SK-N-SH (cell line): ENCODE measurements at regions not wholly inside any gene's neighbourhood (a gene's known extent, or its start where the extent isn't known, plus 50 kb on each side); places are given as distances from the start of the nearest gene placed in this dataset.

ENCODE experiments used
- CTCF ChIA-PET: fragments of 300-600, 350-600 bp; formaldehyde crosslinking; extraction: SDS; loops from one replicate; lab custom pipeline; 2021; lab: Yijun Ruan, JAX
- POLR2A ChIA-PET: fragments of 350-600 bp; sonication (Branson Sonifier 250); formaldehyde crosslinking; extraction: SDS; loops from one replicate; lab custom pipeline; 2020; ENCODE audit warnings: antibody characterized with exemption, inconsistent platforms; lab: Yijun Ruan, JAX
- DNase-seq: peaks from one replicate; pipeline ENCODE4 v3.0.0; 2012
- H2AFZ ChIP-seq: fragments of 200-600 bp; sonication (generic); 2 replicates; pipeline ENCODE4 v1.8.1; 2016; ENCODE audit warnings: antibody characterized with exemption, mild to moderate bottlenecking, low read depth
- H3F3A ChIP-seq: fragments of 200-600 bp; sonication (generic); replicated peaks from 2 replicates; pipeline ENCODE3; 2016; ENCODE audit warnings: antibody characterized with exemption, mild to moderate bottlenecking; ENCODE audit not compliant: insufficient read depth
- H3K27ac ChIP-seq, 2 experiments: fragments of 200-500 bp in 1 of 2; fragments of 200-600 bp in 1 of 2; sonication (Bioruptor generic) in 1 of 2; sonication (generic), shearing (Covaris generic) in 1 of 2; 2 replicates each; pipeline versions ENCODE4 v1.5.1 to v1.6.1; 2014 to 2016; ENCODE audit warnings: low read depth in 2 of 2, inconsistent platforms in 1 of 2, low read length in 1 of 2, mild to moderate bottlenecking in 1 of 2, mixed read lengths in 1 of 2
- H3K27me3 ChIP-seq: fragments of 200-600 bp; sonication (generic), shearing (Covaris generic); 2 replicates; pipeline ENCODE4 v1.6.1; 2016; ENCODE audit warnings: mixed run types; ENCODE audit not compliant: insufficient read depth
- H3K36me3 ChIP-seq, 2 experiments: fragments of 200-500 bp in 1 of 2; fragments of 200-600 bp in 1 of 2; sonication (Bioruptor generic) in 1 of 2; sonication (generic) in 1 of 2; replicated peaks in 1 of 2; 2 replicates each; pipeline versions ENCODE3 to v1.5.1; 2014 to 2016; ENCODE audit warnings: low read length in 1 of 2, mild to moderate bottlenecking in 1 of 2; ENCODE audit not compliant: insufficient read depth in 2 of 2, control insufficient read depth in 1 of 2
- H3K4me1 ChIP-seq, 2 experiments: fragments of 200-500 bp in 1 of 2; fragments of 200-600 bp in 1 of 2; sonication (Bioruptor generic) in 1 of 2; sonication (generic), shearing (Covaris generic) in 1 of 2; 2 replicates each; pipeline versions ENCODE4 v1.5.1 to v1.6.1; 2014 to 2016; ENCODE audit warnings: low read depth in 1 of 2, low read length in 1 of 2, mixed run types in 1 of 2; ENCODE audit not compliant: insufficient read depth in 2 of 2, control insufficient read depth in 1 of 2
- H3K4me2 ChIP-seq: fragments of 200-600 bp; sonication (generic), shearing (Covaris generic); 2 replicates; pipeline ENCODE4 v1.6.1; 2017; ENCODE audit warnings: mixed run types
- H3K4me3 ChIP-seq, 2 experiments: fragments of 200-500 bp in 1 of 2; fragments of 200-600 bp in 1 of 2; sonication (Bioruptor generic) in 1 of 2; sonication (generic), shearing (Covaris generic) in 1 of 2; 2 replicates each; pipeline versions ENCODE4 v1.5.1 to v1.8.1; 2014 to 2016; ENCODE audit warnings: low read depth in 2 of 2, inconsistent platforms in 1 of 2, low read length in 1 of 2, mild to moderate bottlenecking in 1 of 2, mixed read lengths in 1 of 2, moderate library complexity in 1 of 2
- H3K79me2 ChIP-seq: fragments of 200-600 bp; sonication (generic); 2 replicates; pipeline ENCODE4 v1.8.1; 2017; ENCODE audit warnings: mild to moderate bottlenecking; ENCODE audit not compliant: insufficient read depth
- H3K9ac ChIP-seq: fragments of 200-600 bp; sonication (generic); 2 replicates; pipeline ENCODE4 v1.6.1; 2017; ENCODE audit warnings: mixed run types
- H3K9me2 ChIP-seq: fragments of 200-600 bp; sonication (generic); 2 replicates; pipeline ENCODE4 v1.6.1; 2017; ENCODE audit warnings: mixed run types
- H3K9me3 ChIP-seq: fragments of 200-600 bp; sonication (generic); 2 replicates; pipeline ENCODE4 v1.6.1; 2017; ENCODE audit warnings: mixed run types, mild to moderate bottlenecking, moderate library complexity
- H4K20me1 ChIP-seq: fragments of 200-600 bp; sonication (generic); 2 replicates; pipeline ENCODE4 v1.6.1; 2017; ENCODE audit warnings: mild to moderate bottlenecking, mixed run types; ENCODE audit not compliant: insufficient read depth
- CHD2 ChIP-seq: fragments of 150-350 bp; IDR thresholded peaks from 2 replicates; pipeline ENCODE4 v1.6.1; 2018; ENCODE audit warnings: low read length; ENCODE audit not compliant: partially characterized antibody
- EP300 ChIP-seq, 2 experiments: IDR thresholded peaks; 2 replicates each; pipeline versions ENCODE4 v1.4.0 to v1.6.1; 2012; ENCODE audit warnings: borderline replicate concordance in 1 of 2, low read depth in 1 of 2, low read length in 1 of 2
- EZH2phosphoT487 ChIP-seq: fragments of 200-600 bp; sonication (generic); IDR thresholded peaks from 2 replicates; pipeline ENCODE4 v1.6.1; 2017; ENCODE audit warnings: low read depth, mixed run types, mild to moderate bottlenecking, antibody characterized with exemption, moderate library complexity, borderline replicate concordance
- FOXJ3 ChIP-seq: sonication (generic); formaldehyde crosslinking; IDR thresholded peaks from 2 replicates; pipeline ENCODE4 v1.5.1; 2020; ENCODE audit warnings: mild to moderate bottlenecking, missing genetic modification reagents
- GABPA ChIP-seq: IDR thresholded peaks from 2 replicates; pipeline ENCODE4 v1.4.0; 2012; ENCODE audit warnings: low read depth, mild to moderate bottlenecking
- JUND ChIP-seq: IDR thresholded peaks from 2 replicates; pipeline ENCODE4 v1.4.0; 2012
- MEF2A ChIP-seq: IDR thresholded peaks from 2 replicates; pipeline ENCODE4 v1.4.0; 2012; ENCODE audit warnings: low read depth, borderline replicate concordance
- RAD21 ChIP-seq: IDR thresholded peaks from 2 replicates; pipeline ENCODE4 v1.6.1; 2012; ENCODE audit warnings: mild to moderate bottlenecking, low read length
- RCOR1 ChIP-seq: fragments of 150-350 bp; IDR thresholded peaks from 2 replicates; pipeline ENCODE4 v1.6.1; 2017; ENCODE audit warnings: antibody characterized with exemption, low read length
- SMC3 ChIP-seq: IDR thresholded peaks from 2 replicates; pipeline ENCODE4 v1.6.1; 2012; ENCODE audit warnings: low read depth, low read length, improper control_type of control experiment
- TAF1 ChIP-seq: IDR thresholded peaks from 2 replicates; pipeline ENCODE4 v1.6.1; 2012; ENCODE audit warnings: low read depth, mild to moderate bottlenecking, low read length, moderate library complexity, borderline replicate concordance
- TEAD4 ChIP-seq: IDR thresholded peaks from 2 replicates; pipeline ENCODE4 v1.4.0; 2012; ENCODE audit warnings: mild to moderate bottlenecking, borderline replicate concordance; ENCODE audit not compliant: insufficient read depth
- YY1 ChIP-seq: IDR thresholded peaks from 2 replicates; pipeline ENCODE4 v1.4.0; 2012; ENCODE audit warnings: low read depth, mild to moderate bottlenecking
- WGBS: methylation state at CpG from one replicate; pipeline ENCODE4 v1.1.6; 2017; ENCODE audit warnings: low lambda C conversion rate; 5-methylcytosine and 5-hydroxymethylcytosine counted together
- TF ChIP-seq, protein P1 (sequence below): IDR thresholded peaks from 2 replicates; pipeline ENCODE4 v1.4.0; 2012; ENCODE audit warnings: low read depth
- TF ChIP-seq, protein P2 (sequence below): IDR thresholded peaks from 2 replicates; pipeline ENCODE4 v1.4.0; 2012; ENCODE audit warnings: low read depth, borderline replicate concordance
- TF ChIP-seq, protein P3 (sequence below): fragments of 150-350 bp; IDR thresholded peaks from 2 replicates; pipeline ENCODE4 v1.6.1; 2017; ENCODE audit warnings: antibody characterized with exemption, low read length, low read depth, borderline replicate concordance

DNA sequence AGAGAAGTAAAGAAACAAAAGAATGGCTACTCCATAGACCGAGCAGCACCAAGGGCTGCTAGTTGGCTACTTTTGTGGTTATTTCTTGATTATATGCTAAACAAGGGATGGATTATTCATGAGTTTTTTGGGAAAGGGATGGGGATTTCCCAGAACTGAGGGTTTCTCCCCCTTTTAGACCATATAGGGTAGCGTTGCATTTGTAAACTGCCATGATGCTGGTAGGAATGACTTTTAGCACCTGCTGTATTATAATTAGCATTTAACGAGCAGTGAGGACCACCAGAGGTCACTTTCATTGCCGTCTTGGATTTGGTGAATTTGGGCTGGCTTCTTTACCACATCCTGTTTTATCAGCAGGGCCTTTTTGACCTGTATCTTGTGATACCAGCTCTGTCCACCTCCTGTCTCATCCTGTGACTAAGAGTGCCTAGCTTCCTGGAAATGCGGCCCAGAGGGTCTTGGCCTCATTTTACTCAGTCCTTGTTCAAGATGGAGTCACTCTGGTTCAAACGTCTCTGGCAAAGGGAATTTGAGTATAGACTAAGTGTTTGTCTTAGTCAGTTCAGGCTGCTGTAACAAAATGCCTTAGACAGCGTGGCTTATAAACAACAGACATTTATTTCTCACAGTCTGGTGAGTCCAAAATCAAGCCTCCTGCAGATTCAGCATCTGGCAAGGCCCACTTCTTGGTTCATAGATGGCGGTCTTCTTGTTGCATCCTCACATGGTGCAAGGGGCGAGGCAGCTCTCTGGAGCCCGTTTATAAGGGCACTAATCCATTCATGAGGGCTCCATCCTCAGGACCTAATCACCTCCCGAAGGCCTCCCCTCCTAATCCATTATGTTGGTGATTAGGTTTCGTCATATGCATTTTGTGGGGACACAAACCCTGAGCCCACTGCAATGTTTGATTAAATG lies 348.3 kb upstream of the SFSWAP start:
- Histone ChIP-seq H3K36me3 (no peaks in the 10 kb centered on the region), H3K9me2 (no peaks in the 10 kb centered on the region), H2AFZ (no peak overlapping the region), H3F3A (no peaks in the 10 kb centered on the region), H3K9ac (no peak overlapping the region), H3K4me2 (no peak overlapping the region), H3K79me2 (no peaks in the 10 kb centered on the region), H3K27me3 (no peaks in the 10 kb centered on the region), H3K27ac (no peak overlapping the region), H3K9me3 (no peaks in the 10 kb centered on the region), H3K4me1 (peaks cover 0 to 14% of the 10 kb centered on the region in 2 experiments; a peak in 2 of 4 replicates), H3K4me3 (no peak overlapping the region), H4K20me1 (no peaks in the 10 kb centered on the region)
- 39% methylated on average over 12 of the region's 12 CpGs for WGBS
- ChIA-PET CTCF (interaction anchor here (1.3 to 1.7 kb wide), 2 partner anchors 10 to 258 kb away, joined by 3 to 4 read pairs; no protein-coding TSS in a partner anchor), POLR2A (interaction anchor here (0.6 kb wide), 1 partner anchor 433 kb away, joined by 3 read pairs; no protein-coding TSS in a partner anchor)
- DNase-seq = no peak
- no peak for TF ChIP-seq CHD2
- no peak for TF ChIP-seq SMC3
- no peak for TF ChIP-seq TEAD4
- TF ChIP-seq, protein P1, sequence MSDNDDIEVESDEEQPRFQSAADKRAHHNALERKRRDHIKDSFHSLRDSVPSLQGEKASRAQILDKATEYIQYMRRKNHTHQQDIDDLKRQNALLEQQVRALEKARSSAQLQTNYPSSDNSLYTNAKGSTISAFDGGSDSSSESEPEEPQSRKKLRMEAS = no peak
- no peak for TF ChIP-seq FOXJ3 (CRISPR knock-in tag)
- no peak for TF ChIP-seq RCOR1
- TF ChIP-seq GABPA = no peak
- no peak for TF ChIP-seq RAD21
- TF ChIP-seq, protein P2, sequence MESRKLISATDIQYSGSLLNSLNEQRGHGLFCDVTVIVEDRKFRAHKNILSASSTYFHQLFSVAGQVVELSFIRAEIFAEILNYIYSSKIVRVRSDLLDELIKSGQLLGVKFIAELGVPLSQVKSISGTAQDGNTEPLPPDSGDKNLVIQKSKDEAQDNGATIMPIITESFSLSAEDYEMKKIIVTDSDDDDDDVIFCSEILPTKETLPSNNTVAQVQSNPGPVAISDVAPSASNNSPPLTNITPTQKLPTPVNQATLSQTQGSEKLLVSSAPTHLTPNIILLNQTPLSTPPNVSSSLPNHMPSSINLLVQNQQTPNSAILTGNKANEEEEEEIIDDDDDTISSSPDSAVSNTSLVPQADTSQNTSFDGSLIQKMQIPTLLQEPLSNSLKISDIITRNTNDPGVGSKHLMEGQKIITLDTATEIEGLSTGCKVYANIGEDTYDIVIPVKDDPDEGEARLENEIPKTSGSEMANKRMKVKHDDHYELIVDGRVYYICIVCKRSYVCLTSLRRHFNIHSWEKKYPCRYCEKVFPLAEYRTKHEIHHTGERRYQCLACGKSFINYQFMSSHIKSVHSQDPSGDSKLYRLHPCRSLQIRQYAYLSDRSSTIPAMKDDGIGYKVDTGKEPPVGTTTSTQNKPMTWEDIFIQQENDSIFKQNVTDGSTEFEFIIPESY = no peak
- TF ChIP-seq EP300 (IDR thresholded peaks at IDR 0.05; ENCODE audit: borderline replicate concordance in 1 of 2, low read depth in 1 of 2, low read length in 1 of 2) = no peak
- TF ChIP-seq MEF2A = no peak
- no peak for TF ChIP-seq TAF1
- no peak for TF ChIP-seq JUND
- TF ChIP-seq, protein P3, sequence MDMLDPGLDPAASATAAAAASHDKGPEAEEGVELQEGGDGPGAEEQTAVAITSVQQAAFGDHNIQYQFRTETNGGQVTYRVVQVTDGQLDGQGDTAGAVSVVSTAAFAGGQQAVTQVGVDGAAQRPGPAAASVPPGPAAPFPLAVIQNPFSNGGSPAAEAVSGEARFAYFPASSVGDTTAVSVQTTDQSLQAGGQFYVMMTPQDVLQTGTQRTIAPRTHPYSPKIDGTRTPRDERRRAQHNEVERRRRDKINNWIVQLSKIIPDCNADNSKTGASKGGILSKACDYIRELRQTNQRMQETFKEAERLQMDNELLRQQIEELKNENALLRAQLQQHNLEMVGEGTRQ = no peak
- TF ChIP-seq EZH2phosphoT487 = no peak
- no peak for TF ChIP-seq YY1
